Hematopoietic multipotent progenitor cell (in vitro differentiated cells): ENCODE measurements at regions not wholly inside any gene's neighbourhood (a gene's known extent, or its start where the extent isn't known, plus 50 kb on each side); places are given as distances from the start of the nearest gene placed in this dataset.
A peak's percentile ranks its signal among the peaks of the same experiment; 100 is the strongest.
"Not testable (repeated sequence)": the region's sequence is repeated elsewhere in the genome, so short reads cannot be mapped to it uniquely, and the experiment has no call there.

Experiments used
- DNase-seq, 3 donors: peaks; one replicate each; pipeline ENCODE4 v3.0.0-alpha.2; 2011 to 2015; ENCODE audit warnings: low read depth in 2 of 3, low spot score in 2 of 3

GRCh38 chr12:11535127-11535526 lies 114.3 kb upstream of the ETV6 start:
- no peak for DNase-seq

GRCh38 chr12:11539156-11539555 lies 110.3 kb upstream of the ETV6 start:
- no peak for DNase-seq

- DNase-seq = no peak
Measured at GRCh38 chr12:11540156-11540555, 109.3 kb upstream of the ETV6 start.

- no peak for DNase-seq
Measured at GRCh38 chr12:11540615-11541310, 108.7 kb upstream of the ETV6 start.

GRCh38 chr12:11542599-11542998 lies 106.9 kb upstream of the ETV6 start:
- DNase-seq = peak in 1 of 3 donors; percentile 23

DNA sequence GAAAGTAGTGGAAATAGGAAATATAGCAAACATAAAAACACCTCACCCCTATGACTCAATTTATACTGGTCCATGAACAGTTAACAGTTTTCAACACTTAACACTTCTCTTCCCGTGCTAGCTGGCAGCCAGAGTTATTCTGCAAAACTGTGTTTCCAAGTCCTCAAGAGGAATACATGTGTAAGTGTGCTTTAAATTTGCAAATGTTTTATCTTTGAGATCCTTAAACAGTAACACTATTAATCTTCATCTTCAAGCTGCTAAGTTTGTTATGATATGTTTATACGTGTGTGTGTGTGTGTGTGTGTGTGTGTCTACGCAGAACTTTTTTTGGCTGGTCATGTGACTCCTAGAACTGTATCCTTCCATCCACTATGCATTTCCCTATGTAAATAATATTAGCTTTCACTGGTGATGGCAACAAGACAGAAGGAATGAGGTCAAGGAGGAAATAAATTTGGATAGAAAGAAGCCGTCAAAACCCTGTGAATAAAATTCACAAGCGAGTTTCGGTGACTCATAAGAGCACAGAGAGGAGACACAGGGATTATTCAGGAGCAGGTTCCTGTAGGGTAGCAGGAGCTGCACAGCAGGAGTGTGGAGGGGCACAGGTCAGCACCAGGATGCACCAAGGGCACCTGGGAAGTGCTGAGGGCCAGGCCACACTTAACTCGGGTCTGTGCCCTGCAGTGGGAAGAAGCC lies 105.9 kb upstream of the ETV6 start:
- no peak for DNase-seq

- peak; percentile 37 to 89 (median 78) for DNase-seq
Measured at GRCh38 chr12:11545484-11546330, 103.8 kb upstream of the ETV6 start.

DNA sequence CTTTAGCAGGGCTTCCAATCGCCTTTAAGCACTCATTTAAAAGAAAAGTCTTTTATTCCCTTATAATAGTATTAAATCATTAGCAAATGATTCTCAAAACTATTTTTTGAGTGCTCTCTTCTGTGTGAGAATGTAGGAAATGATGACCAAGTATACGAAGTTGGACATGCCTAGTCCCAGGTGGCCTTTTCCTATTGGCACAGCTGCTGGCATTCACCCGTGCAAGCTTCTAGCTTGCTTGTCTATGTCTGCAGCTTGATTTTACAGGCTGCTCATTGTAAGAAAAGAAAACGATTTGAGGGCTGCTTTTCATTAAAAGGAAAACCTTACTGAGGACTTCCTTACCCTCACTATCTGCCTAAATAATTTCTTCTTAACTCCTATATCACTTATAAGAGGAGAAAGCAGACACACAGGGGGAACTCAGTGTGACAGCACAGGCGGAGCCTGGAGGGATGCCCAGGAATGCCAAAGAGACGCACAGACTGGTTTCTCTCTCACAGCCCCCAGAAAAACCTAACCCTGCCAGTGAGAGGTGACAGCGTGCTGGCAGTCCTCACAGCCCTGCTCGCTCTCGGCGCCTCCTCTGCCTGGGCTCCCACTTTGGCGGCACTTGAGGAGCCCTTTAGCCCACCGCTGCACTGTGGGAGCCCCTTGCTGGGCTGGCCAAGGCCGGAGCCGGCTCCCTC lies 102.7 kb upstream of the ETV6 start:
- not testable (repeated sequence) for DNase-seq

GRCh38 chr12:11547271-11547646 lies 102.2 kb upstream of the ETV6 start:
- DNase-seq = not testable (repeated sequence)

DNA sequence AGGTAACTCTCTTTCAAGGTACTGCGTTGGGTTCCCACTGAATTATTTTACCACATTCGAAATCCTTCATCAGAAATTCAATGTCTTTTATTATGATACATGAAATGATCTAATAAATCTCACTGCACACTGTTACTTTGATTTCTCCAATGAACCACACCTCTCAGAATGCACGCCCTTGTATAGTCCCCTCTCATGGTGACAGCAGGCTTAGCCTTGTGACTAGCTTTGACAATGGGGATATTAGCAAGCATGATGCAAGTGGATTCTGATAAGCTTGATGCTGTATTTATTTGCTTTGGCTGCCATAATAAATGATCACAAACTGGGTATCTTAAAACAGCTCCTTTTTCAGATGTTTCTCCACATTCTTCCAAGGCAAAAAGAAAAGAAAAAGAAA lies 100.4 kb upstream of the ETV6 start:
- no peak for DNase-seq

DNA sequence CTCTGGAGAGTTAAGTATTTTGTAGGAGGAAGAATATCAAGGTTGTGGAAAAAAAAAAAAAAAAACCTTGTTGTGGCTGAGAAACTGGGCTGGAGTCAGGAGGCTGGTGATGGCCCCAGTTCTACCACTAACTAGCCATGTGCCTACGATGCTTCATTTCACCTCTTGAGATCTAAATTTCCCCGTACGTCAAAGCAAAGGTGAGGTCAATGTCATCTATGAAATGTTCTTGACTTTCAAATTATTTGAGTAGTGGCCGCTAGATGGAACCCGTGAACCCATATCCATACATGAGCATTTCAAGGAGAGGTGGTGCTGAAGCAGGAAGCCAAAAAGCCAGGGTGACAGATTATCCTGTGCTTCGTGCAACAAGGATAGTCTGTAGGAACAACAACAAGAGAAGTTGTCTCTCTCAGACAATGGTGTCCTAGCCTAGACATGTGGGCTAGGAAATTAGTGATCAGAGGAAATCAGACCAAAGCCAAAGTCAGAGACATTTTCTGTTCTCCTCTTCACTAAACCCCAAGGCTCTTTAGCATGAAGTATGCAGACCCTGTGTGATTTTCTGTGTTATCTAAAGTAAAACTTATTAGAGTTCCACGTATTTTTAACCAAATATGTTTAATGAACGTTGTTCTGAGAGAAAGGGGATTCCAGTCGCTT lies 95.5 kb upstream of the ETV6 start:
- peak; percentile 33 to 77 (median 62) for DNase-seq

DNA sequence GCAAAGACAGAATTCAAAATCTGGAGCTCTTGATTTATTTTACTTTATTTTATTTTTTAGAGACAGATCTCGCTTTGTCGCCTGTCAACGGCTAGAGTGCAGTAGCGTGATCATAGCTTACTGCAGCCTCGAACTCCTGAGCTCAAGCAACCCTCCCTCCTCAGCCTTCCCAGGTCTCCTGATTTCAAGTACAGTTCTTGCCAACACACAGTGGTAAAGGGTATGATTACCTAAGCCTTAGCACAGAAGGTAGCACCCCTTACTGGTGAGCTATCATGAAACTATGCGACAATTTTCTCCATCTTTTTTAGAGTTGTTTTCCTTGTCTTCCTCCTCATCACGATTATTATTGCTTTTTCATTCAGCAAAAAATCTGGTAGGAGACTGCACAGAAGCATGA lies 94.3 kb upstream of the ETV6 start:
- DNase-seq = no peak

DNA sequence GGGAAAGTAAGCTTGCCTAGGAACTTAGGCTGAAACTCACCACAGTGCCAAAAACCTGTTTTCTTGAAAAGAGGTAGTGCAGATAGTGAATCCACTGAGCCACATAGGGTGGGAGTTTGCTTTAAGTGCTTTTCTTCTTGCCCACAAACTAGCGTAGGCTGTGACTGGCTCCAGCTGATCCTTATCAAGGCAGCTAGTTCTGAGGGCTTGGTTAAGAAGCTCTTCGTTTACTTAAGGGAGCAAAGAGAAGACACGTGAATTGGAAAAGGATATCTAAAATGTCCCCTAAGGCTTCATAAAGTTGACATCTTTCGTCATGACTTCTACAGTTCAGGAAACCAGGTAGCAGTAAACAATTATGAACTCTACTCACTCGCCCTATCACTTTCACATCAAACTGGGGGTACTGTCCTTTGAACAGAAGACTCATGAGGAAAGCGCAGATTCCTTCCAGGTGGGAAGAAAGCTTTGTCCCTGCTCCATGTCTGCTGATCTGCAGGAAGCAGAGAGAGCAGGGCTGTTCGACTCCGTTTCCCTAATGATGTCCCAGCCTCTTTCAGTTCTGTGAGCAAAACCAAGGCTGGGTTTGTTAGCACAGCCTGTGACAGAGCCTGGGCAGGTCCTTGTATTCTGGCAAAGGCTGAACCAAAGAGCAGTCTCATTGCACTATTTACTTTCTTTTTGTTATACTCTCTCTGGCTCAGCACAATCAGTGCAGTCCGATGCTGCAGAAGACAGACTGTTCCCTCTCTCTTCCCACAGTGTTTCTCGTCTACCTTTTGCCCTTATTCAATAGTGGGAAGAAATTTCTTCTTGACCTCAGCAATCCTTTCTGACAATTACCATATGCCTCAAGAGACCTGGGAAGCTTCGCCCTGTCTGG lies 93.5 kb upstream of the ETV6 start:
- DNase-seq = peak in 2 of 3 donors; percentile 11 to 63

DNA sequence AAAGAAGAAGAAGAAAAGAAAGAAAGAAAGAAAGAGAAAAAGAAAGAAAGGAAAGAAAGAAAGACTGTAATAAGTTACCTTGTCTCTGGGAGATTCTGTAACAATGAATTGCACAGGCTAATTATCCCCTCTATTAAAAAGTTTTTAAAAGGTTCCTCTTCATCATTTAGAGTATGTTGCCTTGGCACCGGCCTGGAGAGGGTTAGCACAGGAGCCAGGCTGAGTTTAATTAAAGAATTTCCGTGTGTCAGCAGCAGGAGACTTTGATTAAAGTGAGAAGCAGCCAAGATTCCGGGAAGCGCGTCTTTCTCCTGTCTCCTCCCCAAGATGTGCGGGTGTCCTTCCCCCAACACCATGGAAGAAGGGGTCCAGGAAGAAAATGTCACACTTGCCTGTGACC lies 92.8 kb upstream of the ETV6 start:
- no peak for DNase-seq

- no peak for DNase-seq
Measured at GRCh38 chr12:11559626-11560340, 89.7 kb upstream of the ETV6 start.

DNA sequence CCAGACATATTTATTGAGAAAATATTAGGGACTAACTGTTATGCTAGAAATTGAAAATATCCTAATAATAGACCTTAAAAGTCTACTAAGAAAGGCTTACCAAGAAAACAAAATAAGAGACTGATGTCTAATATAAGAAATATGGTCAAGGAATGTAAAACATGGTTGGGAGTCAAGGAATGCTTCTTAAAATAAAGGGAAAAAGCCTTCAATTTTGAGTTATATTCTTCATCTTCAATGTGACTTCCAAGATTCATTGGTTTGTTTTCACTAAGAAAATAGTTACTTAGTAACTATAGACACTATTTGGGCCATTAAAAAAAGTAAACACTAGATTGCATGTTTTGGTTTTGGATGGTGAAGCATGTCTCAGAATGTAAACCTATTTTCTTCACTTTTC lies 88.1 kb upstream of the ETV6 start:
- DNase-seq = no peak

DNA sequence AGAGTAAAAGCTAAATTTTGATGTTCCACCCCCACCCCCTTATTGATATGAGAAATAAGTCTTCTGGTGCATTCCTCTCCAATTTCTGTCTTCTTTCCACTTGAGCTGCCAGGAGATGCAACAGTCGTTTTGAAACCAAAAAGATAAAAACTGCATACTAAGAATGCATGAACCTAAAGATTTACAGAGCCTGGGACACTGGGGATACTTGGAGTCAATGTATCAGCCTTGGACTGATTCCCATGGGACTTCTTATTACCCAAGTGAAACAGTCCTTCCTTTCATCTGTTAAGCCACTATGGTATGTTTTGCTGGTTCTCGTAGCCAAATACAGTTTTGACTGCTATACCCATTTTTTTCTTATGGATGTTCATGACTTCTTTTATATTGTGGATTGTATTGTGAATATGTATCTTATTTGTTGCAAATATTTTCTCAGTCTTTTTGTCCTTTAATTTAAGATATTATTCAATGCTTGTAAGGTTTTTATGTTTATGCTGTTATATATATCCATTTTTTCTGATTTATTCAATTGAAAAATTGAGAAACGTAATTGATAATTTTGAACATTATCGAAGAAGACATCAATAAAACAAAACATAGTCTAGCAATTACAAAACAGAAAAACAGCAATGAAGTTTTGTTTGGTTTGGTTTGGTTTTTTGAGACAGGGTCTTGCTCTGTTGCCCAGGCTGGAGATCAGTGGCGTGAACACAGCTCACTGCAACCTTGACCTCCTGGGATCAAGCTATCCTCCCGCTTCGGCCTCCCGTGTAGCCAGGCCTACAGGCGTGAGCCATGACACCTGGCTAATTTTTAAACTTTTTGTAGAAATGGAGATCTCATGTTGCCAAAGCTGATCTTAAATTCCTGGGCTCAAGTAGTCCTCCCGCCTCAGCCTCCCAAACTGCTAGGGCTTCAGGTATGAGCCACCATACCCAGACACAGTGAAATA lies 85.4 kb upstream of the ETV6 start:
- no peak for DNase-seq
